IMR-90 (cell line): ENCODE measurements at regions not wholly inside any gene's neighbourhood (a gene's known extent, or its start where the extent isn't known, plus 50 kb on each side); places are given as distances from the start of the nearest gene placed in this dataset.

Experiments
- ATAC-seq: fragments of 200-7000 bp; cut with Tn5 transposase; 2 replicates; pipeline ENCODE4 v1.9.1; 2020; ENCODE audit warnings: low read depth, mild to moderate bottlenecking, moderate library complexity
- BruUV-seq: library from RNA; stranded (reverse); fragments of 400-500 nt; replicated peaks from 2 replicates; lab custom pipeline; 2021; lab: Mats Ljungman, UMichigan
- CTCF ChIA-PET: fragments of 300-600 bp; formaldehyde crosslinking; extraction: SDS; loops from one replicate; lab custom pipeline; 2021; ENCODE audit warnings: antibody characterized with exemption; lab: Yijun Ruan, JAX
- POLR2A ChIA-PET: fragments of 300-600 bp; sonication (Branson Sonifier 250); formaldehyde crosslinking; loops from one replicate; lab custom pipeline; 2022; ENCODE audit warnings: antibody characterized with exemption; ENCODE audit not compliant: unreplicated experiment; lab: Charles Lee
- DNase-seq: peaks from one replicate; pipeline ENCODE4 v3.0.0; 2013
- H2AFZ ChIP-seq: replicated peaks from 2 replicates; pipeline ENCODE3; 2013; ENCODE audit warnings: low read length, mild to moderate bottlenecking; ENCODE audit not compliant: poor library complexity
- H2AK5ac ChIP-seq: 2 replicates; pipeline ENCODE4 v1.6.1; 2013; ENCODE audit warnings: low read depth, low read length, inconsistent platforms
- H2AK9ac ChIP-seq: replicated peaks from 2 replicates; pipeline ENCODE3; 2013; ENCODE audit warnings: mild to moderate bottlenecking, low read depth, low read length, moderate library complexity; ENCODE audit not compliant: poor library complexity
- H2BK120ac ChIP-seq: 2 replicates; pipeline ENCODE4 v1.6.1; 2013; ENCODE audit warnings: low read depth, low read length, inconsistent platforms
- H2BK15ac ChIP-seq: 3 replicates; pipeline ENCODE4 v1.6.1; 2013; ENCODE audit warnings: low read depth, low read length, inconsistent platforms
- H2BK20ac ChIP-seq: 2 replicates; pipeline ENCODE4 v1.6.1; 2013; ENCODE audit warnings: low read depth, mild to moderate bottlenecking, inconsistent platforms, low read length, moderate library complexity
- H2BK5ac ChIP-seq: 2 replicates; pipeline ENCODE4 v1.6.1; 2013; ENCODE audit warnings: mild to moderate bottlenecking, low read depth, low read length, inconsistent platforms; ENCODE audit not compliant: poor library complexity, severe bottlenecking
- H3K14ac ChIP-seq: replicated peaks from 2 replicates; pipeline ENCODE4 v1.6.1; 2013; ENCODE audit warnings: low read depth, low read length, inconsistent platforms
- H3K18ac ChIP-seq: 2 replicates; pipeline ENCODE4 v1.6.1; 2013; ENCODE audit warnings: low read depth, low read length, control low read depth
- H3K23ac ChIP-seq: 2 replicates; pipeline ENCODE4 v1.6.1; 2013; ENCODE audit warnings: low read depth, low read length, inconsistent platforms
- H3K27ac ChIP-seq: 2 replicates; pipeline ENCODE4 v1.5.1; 2013; ENCODE audit warnings: mild to moderate bottlenecking, control low read depth, low read length; ENCODE audit not compliant: insufficient read depth
- H3K27me3 ChIP-seq: 2 replicates; pipeline ENCODE4 v1.6.1; 2013; ENCODE audit warnings: low read length; ENCODE audit not compliant: control insufficient read depth, insufficient read depth
- H3K36me3 ChIP-seq: 2 replicates; pipeline ENCODE4 v1.6.1; 2013; ENCODE audit warnings: low read length, mixed read lengths; ENCODE audit not compliant: control insufficient read depth, insufficient read depth
- H3K4ac ChIP-seq: 2 replicates; pipeline ENCODE4 v1.6.1; 2013; ENCODE audit warnings: low read depth, low read length, inconsistent platforms
- H3K4me1 ChIP-seq: 2 replicates; pipeline ENCODE4 v1.6.1; 2013; ENCODE audit warnings: low read length, mixed read lengths; ENCODE audit not compliant: control insufficient read depth, insufficient read depth
- H3K4me2 ChIP-seq: 2 replicates; pipeline ENCODE4 v1.6.1; 2013; ENCODE audit warnings: low read depth, mild to moderate bottlenecking, control low read depth, low read length, moderate library complexity
- H3K4me3 ChIP-seq: 2 replicates; pipeline ENCODE4 v1.5.1; 2013; ENCODE audit warnings: low read depth, mild to moderate bottlenecking, control low read depth, low read length, moderate library complexity; ENCODE audit not compliant: insufficient read depth
- H3K56ac ChIP-seq: 2 replicates; pipeline ENCODE4 v1.6.1; 2013; ENCODE audit warnings: low read length, inconsistent platforms; ENCODE audit not compliant: insufficient read depth; ENCODE audit errors: extremely low read depth
- H3K79me1 ChIP-seq, 2 experiments: 2 replicates each; pipeline ENCODE4 v1.6.1; 2013; ENCODE audit warnings: low read length in 2 of 2, inconsistent platforms in 1 of 2, low read depth in 1 of 2
- H3K9ac ChIP-seq: 2 replicates; pipeline ENCODE4 v1.6.1; 2013; ENCODE audit warnings: low read depth, low read length, control low read depth
- H3K9me1 ChIP-seq: 2 replicates; pipeline ENCODE4 v1.6.1; 2013; ENCODE audit warnings: low read length, inconsistent platforms; ENCODE audit not compliant: insufficient read depth
- H3K9me3 ChIP-seq: 2 replicates; pipeline ENCODE4 v1.6.1; 2013; ENCODE audit warnings: low read length; ENCODE audit not compliant: control insufficient read depth, insufficient read depth
- H4K20me1 ChIP-seq: 2 replicates; pipeline ENCODE4 v1.6.1; 2013; ENCODE audit warnings: low read length, inconsistent platforms; ENCODE audit not compliant: insufficient read depth
- H4K5ac ChIP-seq: 2 replicates; pipeline ENCODE4 v1.6.1; 2013; ENCODE audit warnings: mild to moderate bottlenecking, low read depth, low read length, control low read depth
- H4K8ac ChIP-seq, 2 experiments: 2 replicates each; pipeline ENCODE4 v1.6.1; 2013; ENCODE audit warnings: low read depth in 2 of 2, low read length in 2 of 2, control low read depth in 1 of 2, inconsistent platforms in 1 of 2
- H4K91ac ChIP-seq: 2 replicates; pipeline ENCODE4 v1.6.1; 2013; ENCODE audit warnings: low read depth, low read length, inconsistent platforms; ENCODE audit not compliant: insufficient read depth
- BHLHE40 ChIP-seq: fragments of 150-350 bp; IDR thresholded peaks from 2 replicates; pipeline ENCODE4 v1.6.1; 2016; ENCODE audit warnings: mild to moderate bottlenecking, low read depth, low read length
- FOS ChIP-seq: fragments of 150-350 bp; IDR thresholded peaks from 2 replicates; pipeline ENCODE4 v1.6.1; 2016; ENCODE audit warnings: low read depth, low read length
- POLR2A ChIP-seq: IDR thresholded peaks from 2 replicates; pipeline ENCODE4 v1.6.1; 2012; ENCODE audit warnings: mild to moderate bottlenecking, low read depth, low read length
- RAD21 ChIP-seq: IDR thresholded peaks from 2 replicates; pipeline ENCODE4 v1.6.1; 2012; ENCODE audit warnings: low read length, improper control_type of control experiment
- SMC3 ChIP-seq: fragments of 150-350 bp; IDR thresholded peaks from 2 replicates; pipeline ENCODE4 v1.6.1; 2016; ENCODE audit warnings: low read depth, mild to moderate bottlenecking, antibody characterized with exemption, low read length, moderate library complexity
- WGBS, 2 experiments: methylation state at CpG; one replicate each; pipeline versions ENCODE4 v1.1.5 to v1.1.7; 2013; ENCODE audit warnings: missing lambda C conversion rate in 2 of 2; ENCODE audit not compliant: insufficient read length in 1 of 2; ENCODE audit errors: extremely low coverage in 2 of 2; 5-methylcytosine and 5-hydroxymethylcytosine counted together
- dilution Hi-C: fragments of 300-500 bp; cut with HindIII; formaldehyde crosslinking; loops from one replicate; pipeline ENCODE4 v1.14.3; 2018; ENCODE audit warnings: low sequenced_read_pairs; ENCODE audit not compliant: unreplicated experiment
- in situ Hi-C: fragments of 300-500 bp; cut with MboI; formaldehyde crosslinking; loops from 3 replicates; pipeline ENCODE4 v1.14.3; 2019; ENCODE audit warnings: low sequenced_read_pairs, inconsistent platforms, mixed read lengths
- intact Hi-C: fragments of 100-400 bp; cut with micrococcal nuclease; formaldehyde crosslinking; loops from 2 replicates; pipeline ENCODE4 v1.10.0; 2022

DNA sequence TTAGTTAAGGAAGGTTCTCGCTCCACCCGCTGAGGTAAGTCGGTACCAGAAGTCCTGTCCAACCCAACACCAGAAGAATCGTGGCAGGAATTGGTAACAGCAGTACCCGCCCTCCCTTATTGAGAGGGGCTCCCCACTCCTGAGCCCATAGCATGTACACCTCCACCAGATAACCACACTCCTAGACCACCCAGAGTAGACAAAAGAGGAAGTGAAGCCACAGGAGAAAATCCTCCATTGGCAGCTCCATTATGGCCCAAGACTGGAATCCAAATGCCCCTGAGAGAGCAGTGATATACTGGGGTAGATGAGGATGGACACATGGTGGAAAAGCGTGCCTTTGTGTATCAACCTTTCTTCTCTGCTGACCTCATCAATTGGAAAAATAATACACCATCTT, 106.1 kb upstream of the EPB41L4A start:
- H3K14ac ChIP-seq = no peak overlapping the region
- H3K56ac ChIP-seq = no peak overlapping the region
- intact Hi-C loops (no loop called here), in situ Hi-C loops (no loop called here), dilution Hi-C loops (no loop called here)
- H3K4me2 ChIP-seq = no peak overlapping the region
- ChIA-PET CTCF (no interaction called here), POLR2A (no interaction called here)
- no peaks in the 10 kb centered on the region for H3K79me1 ChIP-seq
- no peaks in the 10 kb centered on the region for H3K27me3 ChIP-seq
- H3K4me3 ChIP-seq = no peak overlapping the region
- no peaks in the 10 kb centered on the region for H3K9me1 ChIP-seq
- no peak overlapping the region for H3K9ac ChIP-seq
- no TSS peak for BruUV-seq
- no peak for ATAC-seq
- H3K36me3 ChIP-seq = no peaks in the 10 kb centered on the region
- no peak overlapping the region for H3K23ac ChIP-seq
- no peak overlapping the region for H2AK9ac ChIP-seq
- no peak overlapping the region for H3K18ac ChIP-seq
- H4K5ac ChIP-seq = no peak overlapping the region
- H3K4me1 ChIP-seq = no peaks in the 10 kb centered on the region
- H4K20me1 ChIP-seq = no peaks in the 10 kb centered on the region
- no peak overlapping the region for H2BK120ac ChIP-seq
- DNase-seq = no peak
- no peak overlapping the region for H4K8ac ChIP-seq
- no peak overlapping the region for H2BK20ac ChIP-seq
- no peak overlapping the region for H2BK5ac ChIP-seq
- H4K91ac ChIP-seq = no peak overlapping the region
- no peak for TF ChIP-seq FOS
- no peak for TF ChIP-seq RAD21
- TF ChIP-seq SMC3 = no peak
- TF ChIP-seq POLR2A = no peak
- TF ChIP-seq BHLHE40 = no peak
- no peak overlapping the region for H3K4ac ChIP-seq
- no peaks in the 10 kb centered on the region for H3K9me3 ChIP-seq
- no CpG with 5 or more reads among the region's 6 CpGs for WGBS, 2 experiments
- H2AK5ac ChIP-seq = no peak overlapping the region
- H2AFZ ChIP-seq = no peak overlapping the region
- H2BK15ac ChIP-seq = no peak overlapping the region
- no peak overlapping the region for H3K27ac ChIP-seq
